ENCODE measurements at regions not wholly inside any gene's neighbourhood (a gene's known extent, or its start where the extent isn't known, plus 50 kb on each side); places are given as distances from the start of the nearest gene placed in this dataset.
"Not testable (repeated sequence)": the region's sequence is repeated elsewhere in the genome, so short reads cannot be mapped to it uniquely, and the experiment has no call there.

DNA sequence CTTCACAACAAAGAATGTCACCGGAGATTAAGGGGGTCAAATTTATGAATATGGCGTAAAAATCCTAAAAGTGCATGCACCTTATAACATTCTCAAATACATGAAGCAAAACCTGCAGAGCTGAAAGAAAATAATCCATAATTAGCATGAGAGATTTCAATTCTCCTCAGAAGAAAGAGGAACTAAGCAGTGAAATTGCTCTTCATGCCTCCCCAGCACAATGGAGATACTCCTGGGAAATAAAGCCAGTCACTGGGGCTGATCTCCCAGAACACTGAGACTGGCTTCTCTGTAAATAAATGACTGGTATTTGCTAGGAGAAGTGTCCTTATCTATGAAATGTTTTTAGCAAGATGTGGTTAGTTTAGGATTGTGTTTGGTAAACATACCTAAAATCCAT, 68.1 kb downstream of the GOLGA6L6 start:
- H3K4me3 ChIP-seq (ENCODE audit: low read depth, poor library complexity, severe bottlenecking); DNase-seq (ENCODE audit: low spot score in 2 of 2); intact Hi-C loops (cut with DNase I; ENCODE audit: low total_unique reads): not testable (repeated sequence)
- WGBS, 2 donors = no CpG with 5 or more reads among the region's 2 CpGs

DNA sequence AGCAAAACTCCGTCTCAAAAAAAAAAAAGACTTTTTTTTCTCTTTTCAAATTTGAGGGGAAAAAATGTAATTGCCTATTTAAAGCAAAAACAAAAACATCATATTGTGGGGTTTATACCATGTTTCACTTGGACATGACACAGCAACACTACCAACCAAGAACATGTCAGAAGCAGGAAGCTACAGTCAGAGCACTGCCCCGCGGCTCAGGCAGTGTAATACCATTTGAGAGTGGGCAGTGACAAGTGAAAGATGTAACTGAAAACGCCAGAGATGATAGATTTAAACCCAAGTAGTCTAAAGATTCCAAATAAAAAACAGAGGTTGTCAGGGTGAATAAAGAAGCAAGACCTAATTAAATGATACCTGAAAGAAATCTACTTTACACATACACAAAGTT, 68.6 kb downstream of the GOLGA6L6 start:
- WGBS, 2 donors = 93 to 100% methylated on average over 3 of the region's 4 CpGs
- H3K4me3 ChIP-seq (ENCODE audit: low read depth, poor library complexity, severe bottlenecking); DNase-seq (ENCODE audit: low spot score in 2 of 2); intact Hi-C loops (cut with DNase I; ENCODE audit: low total_unique reads): not testable (repeated sequence)

DNA sequence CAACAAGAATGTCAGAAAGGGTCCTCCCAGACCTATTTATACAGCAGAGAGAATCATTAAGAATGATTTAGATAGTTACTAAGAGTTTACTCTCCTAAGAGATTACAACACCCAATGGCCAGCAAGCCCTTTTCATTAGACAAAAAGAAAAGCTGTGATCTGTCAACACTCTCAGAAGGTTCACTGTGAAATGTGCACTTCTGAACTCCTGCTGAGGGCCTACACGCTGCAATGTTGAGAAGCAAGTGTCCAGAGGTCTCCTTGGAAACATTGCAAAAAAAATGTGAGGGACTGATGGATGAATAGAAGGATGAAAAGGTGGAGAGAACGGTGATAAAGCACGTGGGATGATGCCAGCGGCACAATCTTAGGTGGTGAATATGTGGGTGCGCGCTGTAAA, 70.8 kb downstream of the GOLGA6L6 start:
- intact Hi-C loops (cut with DNase I; ENCODE audit: low total_unique reads); DNase-seq (ENCODE audit: low spot score in 2 of 2); H3K4me3 ChIP-seq (ENCODE audit: low read depth, poor library complexity, severe bottlenecking): not testable (repeated sequence)
- WGBS, 2 donors = 100% methylated on average over 1 of the region's 6 CpGs; no CpG with 5 or more reads in 1 of the 2 donors

DNA sequence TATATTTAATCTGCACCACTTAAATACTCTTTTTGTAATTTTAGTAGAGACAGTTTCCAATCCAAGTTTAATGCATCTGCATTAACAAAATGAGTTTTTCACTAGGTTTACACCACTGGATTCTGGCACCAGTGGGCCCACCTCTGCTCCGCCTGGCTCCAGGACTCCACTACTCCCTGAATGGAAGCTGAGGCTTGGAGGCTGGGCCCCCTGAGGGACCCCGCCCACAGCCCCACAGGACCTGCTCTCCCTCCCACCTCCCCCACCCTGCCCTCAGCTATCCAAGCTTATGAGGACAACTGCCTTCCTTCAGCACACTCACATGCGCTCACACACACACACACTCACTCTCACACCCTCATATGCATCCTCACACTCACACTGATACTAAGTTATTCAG, 100.5 kb downstream of the GOLGA6L6 start:
- not testable (repeated sequence) for DNase-seq (ENCODE audit: low spot score in 2 of 2)
- WGBS, 2 donors = no CpG with 5 or more reads among the region's 3 CpGs

DNA sequence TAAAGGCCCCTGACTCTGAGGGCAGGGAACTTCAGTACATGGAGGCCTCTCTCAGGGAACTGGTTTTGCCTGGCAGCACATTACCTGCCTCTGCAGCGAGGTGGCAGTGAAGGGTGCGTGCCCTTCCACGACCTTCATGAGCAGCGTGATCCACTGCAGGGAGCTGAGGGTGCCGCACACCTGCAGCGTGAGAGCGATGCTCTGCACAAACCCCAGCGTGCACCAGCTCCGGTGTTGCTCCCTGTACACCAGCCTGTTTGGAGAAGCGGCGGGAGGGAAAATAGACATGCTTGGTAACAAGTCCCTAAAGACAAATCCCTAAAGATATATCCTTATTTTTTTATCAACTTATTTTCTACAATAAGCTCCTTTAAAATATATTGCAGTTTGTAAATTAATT, 101.2 kb downstream of the GOLGA6L6 start:
- intact Hi-C loops (cut with DNase I; ENCODE audit: low total_unique reads); H3K4me3 ChIP-seq (ENCODE audit: low read depth, poor library complexity, severe bottlenecking): not testable (repeated sequence)
- WGBS, 2 donors = 99 to 100% methylated on average over 2 to 7 of the region's 11 CpGs
- peak in 1 of 2 donors; percentile 60 for DNase-seq (ENCODE audit: low spot score in 2 of 2)

More for the DNA sequence above, 100.5 kb downstream of the GOLGA6L6 start:
- H3K4me3 ChIP-seq (ENCODE audit: low read depth, poor library complexity, severe bottlenecking); intact Hi-C loops (cut with DNase I; ENCODE audit: low total_unique reads): not testable (repeated sequence)

DNA sequence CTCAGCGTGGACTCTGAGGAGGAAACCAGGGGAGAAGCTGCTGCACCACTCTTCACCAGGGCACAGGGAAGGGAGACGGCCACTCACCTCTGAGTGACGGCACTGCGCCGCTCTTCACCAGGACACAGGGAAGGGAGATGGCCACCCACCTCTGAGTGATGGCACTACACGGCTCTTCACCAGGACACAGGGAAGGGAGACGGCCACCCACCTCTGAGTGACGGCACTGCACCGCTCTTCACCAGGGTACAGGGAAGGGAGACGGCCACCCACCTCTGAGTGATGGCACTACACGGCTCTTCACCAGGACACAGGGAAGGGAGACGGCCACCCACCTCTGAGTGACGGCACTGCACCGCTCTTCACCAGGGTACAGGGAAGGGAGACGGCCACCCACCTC, 102.5 kb downstream of the GOLGA6L6 start:
- H3K4me3 ChIP-seq (ENCODE audit: low read depth, poor library complexity, severe bottlenecking); DNase-seq (ENCODE audit: low spot score in 2 of 2); intact Hi-C loops (cut with DNase I; ENCODE audit: low total_unique reads): not testable (repeated sequence)
- WGBS, 2 donors = no CpG with 5 or more reads among the region's 15 CpGs

DNA sequence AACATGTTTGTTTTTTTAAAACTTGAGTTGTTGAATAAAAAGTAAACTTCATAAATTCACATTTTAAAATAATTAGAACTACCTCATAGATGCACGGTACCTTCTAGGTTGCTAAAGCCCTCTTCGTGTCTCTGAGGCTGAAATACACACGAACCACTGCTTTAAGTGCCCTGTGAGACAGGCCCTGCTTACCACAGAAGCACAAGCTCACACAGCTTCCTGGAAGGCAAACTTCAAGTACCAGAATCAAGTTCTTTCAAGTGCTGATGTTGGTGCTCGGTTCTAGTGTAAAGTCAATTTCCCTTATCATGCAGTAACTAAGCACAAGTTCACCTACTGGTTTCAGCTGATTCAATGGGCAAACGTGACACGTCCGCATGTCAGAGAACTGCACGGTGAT, 103.3 kb downstream of the GOLGA6L6 start:
- WGBS, 2 donors = no CpG with 5 or more reads among the region's 8 CpGs
- H3K4me3 ChIP-seq (ENCODE audit: low read depth, poor library complexity, severe bottlenecking); DNase-seq (ENCODE audit: low spot score in 2 of 2); intact Hi-C loops (cut with DNase I; ENCODE audit: low total_unique reads): not testable (repeated sequence)

DNA sequence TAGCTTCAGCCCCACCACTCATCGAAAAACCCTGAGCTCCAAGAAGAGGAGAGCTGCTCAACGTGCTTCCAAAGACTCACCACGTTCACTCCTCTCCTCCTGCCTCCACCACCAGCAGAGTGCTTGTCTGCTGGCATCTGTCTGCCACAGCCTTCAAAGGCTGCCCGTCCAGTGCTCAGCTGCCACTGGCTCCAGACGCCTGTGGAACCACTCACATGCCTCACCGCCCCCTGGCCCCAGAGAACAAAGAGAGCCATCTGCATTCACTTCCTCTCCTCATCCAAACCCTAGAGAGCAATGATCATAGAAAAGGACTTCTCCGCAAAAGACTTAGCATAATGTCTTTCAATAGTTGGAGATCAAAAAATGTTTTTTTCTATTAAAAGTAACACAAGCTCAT, 108.1 kb downstream of the GOLGA6L6 start:
- no CpG with 5 or more reads among the region's 7 CpGs for WGBS, 2 donors
- DNase-seq (ENCODE audit: low spot score in 2 of 2); H3K4me3 ChIP-seq (ENCODE audit: low read depth, poor library complexity, severe bottlenecking); intact Hi-C loops (cut with DNase I; ENCODE audit: low total_unique reads): not testable (repeated sequence)

DNA sequence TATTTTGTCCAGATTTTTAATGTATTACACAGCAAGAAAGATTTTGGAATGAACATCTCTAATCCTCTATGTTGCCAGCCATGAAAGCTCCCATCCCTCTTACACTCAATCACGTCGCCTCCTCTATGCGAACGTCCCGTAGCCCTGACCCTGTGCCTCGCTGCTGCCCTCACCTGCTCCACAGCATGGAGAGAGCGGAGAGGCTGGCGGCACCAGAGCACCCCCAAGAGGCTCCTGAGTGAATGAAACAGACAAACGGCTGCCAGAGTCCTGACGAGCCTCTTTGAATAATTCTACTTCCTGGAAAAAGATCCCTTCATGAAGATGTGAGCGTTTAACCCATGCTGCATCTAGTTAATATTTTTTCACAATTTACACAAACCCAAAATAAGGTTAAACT, 111.1 kb downstream of the GOLGA6L6 start:
- no CpG with 5 or more reads among the region's 11 CpGs for WGBS, 2 donors
- H3K4me3 ChIP-seq (ENCODE audit: low read depth, poor library complexity, severe bottlenecking); intact Hi-C loops (cut with DNase I; ENCODE audit: low total_unique reads); DNase-seq (ENCODE audit: low spot score in 2 of 2): not testable (repeated sequence)

DNA sequence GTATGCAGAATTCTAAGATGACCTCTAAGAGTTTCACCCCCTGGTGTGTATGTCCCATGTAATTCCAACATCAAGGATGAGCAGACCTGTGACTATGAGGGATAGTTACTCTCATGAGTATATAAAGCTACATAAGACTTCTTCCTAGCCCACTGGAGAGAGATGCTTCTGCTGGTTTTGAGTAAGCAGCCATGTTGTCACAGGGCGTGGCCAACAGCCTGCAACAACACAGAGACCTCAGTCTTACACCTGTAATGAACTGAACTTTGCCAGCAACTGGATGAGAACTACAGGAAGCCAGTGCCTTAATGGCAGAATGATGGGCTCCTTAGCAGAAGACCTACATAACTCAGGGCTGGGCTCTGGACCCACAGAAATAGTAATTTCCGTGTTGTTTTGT, 120.9 kb downstream of the GOLGA6L6 start:
- 38 to 54% methylated on average over 2 of the region's 2 CpGs for WGBS, 2 donors
- H3K4me3 ChIP-seq (ENCODE audit: low read depth, poor library complexity, severe bottlenecking); DNase-seq (ENCODE audit: low spot score in 2 of 2); intact Hi-C loops (cut with DNase I; ENCODE audit: low total_unique reads): not testable (repeated sequence)

DNA sequence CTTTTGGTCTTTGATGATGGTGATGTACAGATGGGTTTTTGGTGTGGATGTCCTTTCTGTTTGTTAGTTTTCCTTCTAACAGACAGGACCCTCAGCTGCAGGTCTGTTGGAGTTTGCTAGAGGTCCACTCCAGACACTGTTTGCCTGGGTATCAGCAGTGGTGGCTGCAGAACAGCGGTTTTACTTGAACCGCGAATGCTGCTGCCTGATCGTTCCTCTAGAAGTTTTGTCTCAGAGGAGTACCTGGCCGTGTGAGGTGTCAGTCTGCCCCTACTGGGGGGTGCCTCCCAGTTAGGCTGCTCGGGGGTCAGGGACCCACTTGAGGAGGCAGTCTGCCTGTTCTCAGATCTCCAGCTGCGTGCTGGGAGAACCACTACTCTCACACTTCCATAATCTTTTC, 125.0 kb downstream of the GOLGA6L6 start:
- H3K4me3 ChIP-seq (ENCODE audit: low read depth, poor library complexity, severe bottlenecking); intact Hi-C loops (cut with DNase I; ENCODE audit: low total_unique reads); DNase-seq (ENCODE audit: low spot score in 2 of 2): not testable (repeated sequence)
- 63 to 76% methylated on average over 7 of the region's 7 CpGs for WGBS, 2 donors

DNA sequence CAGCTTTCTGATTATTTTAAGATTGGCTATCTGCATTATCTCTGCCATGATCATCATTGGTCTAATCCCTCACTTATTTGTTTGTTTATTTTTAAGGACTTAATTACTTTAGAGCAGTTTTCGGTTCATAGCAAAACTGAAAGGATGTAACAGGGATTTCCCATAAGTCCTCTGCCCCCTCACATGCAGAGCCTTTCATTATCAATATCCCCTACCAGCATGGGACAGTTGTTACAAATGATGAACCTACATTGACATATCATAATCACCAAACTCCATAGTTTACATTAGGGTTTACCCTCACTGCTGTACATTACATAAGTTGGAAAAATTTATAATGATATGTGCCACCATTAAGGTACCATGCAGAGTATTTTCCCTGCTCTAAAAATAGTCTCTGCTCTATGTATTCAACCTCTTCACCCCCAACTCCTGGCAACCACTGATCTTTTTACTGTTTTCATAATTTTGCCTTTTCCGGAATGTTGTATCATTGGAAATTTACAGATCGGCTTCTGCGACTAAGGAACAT, 131.9 kb downstream of the GOLGA6L6 start:
- intact Hi-C loops (cut with DNase I; ENCODE audit: low total_unique reads); DNase-seq (ENCODE audit: low spot score in 2 of 2); H3K4me3 ChIP-seq (ENCODE audit: low read depth, poor library complexity, severe bottlenecking): not testable (repeated sequence)
- 92 to 95% methylated on average over 4 of the region's 4 CpGs for WGBS, 2 donors
